CD4-positive, alpha-beta T cell treated with Interleukin-15 for 1 hour (primary cell): ENCODE measurements at regions not wholly inside any gene's neighbourhood (a gene's known extent, or its start where the extent isn't known, plus 50 kb on each side); places are given as distances from the start of the nearest gene placed in this dataset.
A peak's percentile ranks its signal among the peaks of the same experiment; 100 is the strongest.

Source experiments
- DNase-seq: peaks from one replicate; pipeline ENCODE4 v3.0.0-alpha.2; 2020

DNA sequence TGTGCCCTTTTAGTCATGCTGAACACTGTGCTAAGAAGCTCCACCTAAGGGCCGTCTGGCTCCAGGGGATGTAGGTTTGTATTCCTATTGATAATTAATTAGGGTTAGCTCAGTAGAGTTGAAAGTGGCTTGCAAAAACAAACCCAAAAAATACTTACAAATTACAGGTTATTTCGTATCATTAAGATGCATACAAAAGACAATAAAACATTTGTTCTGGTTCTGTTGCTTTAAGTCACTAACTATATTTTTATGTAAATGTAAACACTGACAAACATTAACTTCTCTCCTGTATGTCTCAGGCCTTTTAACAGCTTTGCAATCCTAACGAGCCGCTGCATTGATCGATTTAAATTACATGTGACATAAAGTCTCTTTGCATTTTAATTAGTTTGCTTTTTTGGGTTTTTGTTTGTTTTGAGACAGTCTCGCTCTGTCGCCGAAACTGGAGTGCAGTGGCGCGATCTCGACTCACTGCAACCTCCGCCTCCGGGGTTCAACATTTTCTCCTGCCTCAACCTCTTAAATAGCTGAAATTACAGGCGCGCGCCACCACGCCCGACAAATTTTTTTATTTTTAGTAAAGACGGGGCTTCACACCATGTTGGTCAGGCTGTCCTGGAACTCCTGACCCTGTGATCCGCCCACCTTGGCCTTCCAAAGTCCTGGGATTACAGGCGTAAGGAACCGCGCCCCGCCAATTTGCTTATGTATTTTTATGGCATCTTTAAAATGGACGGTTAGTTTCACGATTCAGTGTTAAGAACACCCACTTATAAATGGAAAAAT is 110.9 kb downstream of the HFE start:
- no peak for DNase-seq

- DNase-seq: no peak
These were observed 111.5 kb downstream of the HFE start for GRCh38 chr6:26198722-26199056.

GRCh38 chr6:26199057-26199772 is 112.0 kb downstream of the HFE start:
- DNase-seq: peak; percentile 77

DNA sequence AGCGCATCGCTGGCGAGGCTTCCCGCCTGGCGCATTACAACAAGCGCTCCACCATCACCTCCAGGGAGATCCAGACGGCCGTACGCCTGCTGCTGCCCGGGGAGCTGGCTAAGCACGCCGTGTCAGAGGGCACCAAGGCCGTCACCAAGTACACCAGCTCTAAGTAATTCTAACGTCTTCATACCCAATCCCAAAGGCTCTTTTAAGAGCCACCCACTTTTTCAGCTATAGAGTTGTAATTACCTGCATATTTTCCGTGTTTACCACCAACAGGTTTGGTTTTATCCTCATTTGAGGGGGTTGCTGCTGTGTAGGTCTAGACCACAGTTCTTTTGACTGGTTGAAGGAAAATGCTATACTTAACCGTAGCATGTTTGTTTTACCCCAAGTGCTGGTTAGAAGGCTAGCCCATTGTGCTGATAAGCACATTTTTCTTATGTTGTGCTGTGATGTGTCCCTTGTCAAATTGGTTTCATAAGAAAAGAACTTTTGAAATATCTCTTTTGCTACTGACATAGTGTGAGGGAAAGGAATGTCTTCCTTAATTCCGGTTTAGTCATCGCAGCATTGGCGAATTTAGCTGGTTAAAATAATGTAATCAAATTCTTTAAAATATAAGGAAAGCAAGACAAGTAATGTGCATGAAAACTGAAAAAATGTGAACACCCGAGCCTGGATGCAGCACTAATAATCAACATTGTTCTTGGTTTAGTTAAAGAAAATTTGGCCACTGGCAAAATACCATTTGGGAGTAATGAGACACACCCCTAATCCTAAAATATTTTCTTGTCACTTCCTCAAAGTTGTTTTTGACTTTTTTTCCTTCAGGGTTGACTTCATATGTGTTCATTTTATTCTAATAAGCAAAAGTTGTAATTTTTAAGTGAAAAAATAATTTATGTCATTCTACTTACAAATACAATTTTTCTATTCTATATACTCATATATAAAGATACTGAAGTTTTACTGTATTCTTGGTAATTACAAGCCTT is 112.8 kb downstream of the HFE start:
- DNase-seq: no peak

DNA sequence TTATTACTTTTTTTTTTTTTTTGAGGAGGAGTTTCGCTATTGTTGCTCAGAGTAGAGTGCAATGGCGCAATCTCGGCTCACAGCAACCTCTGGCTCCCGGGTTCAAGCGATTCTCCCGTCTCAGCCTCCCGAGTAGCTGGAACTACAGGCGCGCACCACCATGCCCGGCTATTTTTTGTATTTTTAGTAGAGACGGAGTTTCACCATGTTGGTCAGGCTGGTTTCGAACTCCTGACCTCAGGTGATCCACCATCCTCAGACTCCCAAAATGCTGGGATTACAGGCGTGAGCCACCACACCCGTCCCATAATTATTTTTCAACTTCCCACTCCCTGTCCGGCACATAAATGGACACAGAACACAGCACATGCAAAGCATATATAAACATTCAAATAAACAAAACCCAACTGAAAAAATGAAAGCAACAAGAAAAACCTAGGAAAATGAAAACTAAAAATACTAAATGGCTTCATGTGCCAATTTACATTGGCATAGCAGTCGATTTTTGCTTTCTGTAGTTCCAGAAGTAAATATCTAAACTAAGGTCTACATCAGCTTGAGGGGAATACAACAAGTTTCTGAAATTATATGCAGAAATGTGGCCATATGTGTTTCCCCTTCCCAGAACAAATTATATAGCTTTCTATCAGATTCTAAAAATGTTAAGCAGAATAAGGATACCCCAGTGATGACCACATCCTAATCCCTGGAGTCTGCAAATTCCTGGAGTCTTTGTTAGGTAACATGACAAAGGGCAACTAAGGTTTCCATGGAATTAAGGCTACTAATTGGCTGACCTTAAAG is 113.9 kb downstream of the HFE start:
- no peak for DNase-seq

- DNase-seq: no peak
These were observed 115.0 kb downstream of the HFE start for GRCh38 chr6:26202201-26202611.

- DNase-seq: no peak
These were observed 115.8 kb downstream of the HFE start for GRCh38 chr6:26202811-26203583.

DNA sequence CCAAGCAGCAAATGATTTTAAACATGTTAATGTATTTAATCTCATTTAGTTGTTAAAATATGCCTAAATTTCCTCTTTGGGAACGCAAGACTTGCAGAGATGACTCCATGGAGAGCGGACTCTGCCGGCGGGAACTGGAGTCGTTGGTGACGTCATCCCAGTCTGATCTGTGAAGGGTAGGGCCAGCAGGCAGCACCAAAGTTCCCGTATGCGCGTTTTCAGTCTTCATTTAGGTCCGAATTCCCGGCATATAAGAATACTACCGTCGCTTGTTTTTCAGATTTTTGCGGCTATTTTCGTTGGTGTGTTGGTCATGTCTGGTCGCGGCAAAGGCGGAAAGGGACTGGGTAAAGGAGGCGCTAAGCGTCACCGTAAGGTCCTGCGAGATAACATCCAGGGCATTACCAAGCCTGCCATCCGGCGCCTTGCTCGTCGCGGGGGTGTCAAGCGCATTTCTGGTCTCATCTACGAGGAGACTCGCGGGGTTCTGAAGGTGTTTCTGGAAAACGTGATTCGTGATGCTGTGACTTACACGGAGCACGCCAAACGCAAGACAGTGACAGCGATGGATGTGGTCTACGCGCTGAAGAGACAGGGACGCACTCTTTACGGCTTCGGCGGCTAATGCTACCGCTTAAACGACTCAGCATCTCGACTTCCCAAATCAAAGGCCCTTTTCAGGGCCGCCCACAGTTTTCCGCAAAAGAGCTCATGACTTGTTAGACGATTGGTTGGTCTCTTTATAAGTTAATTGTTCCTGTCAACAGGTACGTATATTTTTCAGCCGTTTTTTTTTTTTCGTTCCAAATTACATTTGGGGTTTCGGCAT is 117.3 kb downstream of the HFE start:
- DNase-seq: peak; percentile 94

GRCh38 chr6:26205161-26205624 is 118.0 kb downstream of the HFE start:
- DNase-seq: peak; percentile 92

GRCh38 chr6:26205625-26206574 is 118.7 kb downstream of the HFE start:
- DNase-seq: no peak

- no peak for DNase-seq
These were observed 119.9 kb downstream of the HFE start for GRCh38 chr6:26206868-26207801.

GRCh38 chr6:26211963-26212362 is 124.7 kb downstream of the HFE start:
- DNase-seq: no peak

DNA sequence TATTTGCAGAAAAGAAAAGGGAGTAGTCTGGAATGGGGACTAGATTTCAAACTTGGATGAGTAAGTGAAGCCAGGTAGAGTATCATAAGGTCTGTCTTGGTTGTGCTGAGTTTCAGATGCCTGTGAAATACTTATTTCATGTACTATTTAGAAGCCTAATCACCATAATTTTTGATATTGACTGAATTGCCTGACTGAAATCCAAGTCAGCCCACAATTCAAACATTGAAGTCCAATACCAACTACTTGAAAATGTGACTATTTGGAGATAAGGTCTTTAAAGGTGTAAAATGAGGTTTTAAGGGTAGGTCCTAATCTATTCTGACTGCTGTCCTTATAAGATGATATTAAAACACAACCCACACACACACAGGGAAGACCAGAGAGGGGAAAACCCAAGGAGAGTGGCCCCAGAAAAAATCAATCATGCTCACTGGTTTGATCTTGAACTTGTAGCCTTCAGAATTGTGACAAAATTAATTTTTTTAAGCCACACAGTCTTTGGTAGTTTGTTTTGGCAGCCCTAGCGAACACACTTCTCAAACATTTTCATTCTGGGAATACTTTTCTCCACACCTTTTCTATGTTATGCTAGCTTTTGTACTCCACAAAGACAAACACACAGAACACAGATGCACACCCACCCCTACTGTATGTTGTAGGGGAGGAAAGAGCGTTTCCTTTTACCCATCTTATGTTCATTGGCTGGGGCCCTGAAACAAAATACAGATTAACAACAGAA is 126.3 kb downstream of the HFE start:
- no peak for DNase-seq

- DNase-seq: no peak
These were observed 127.8 kb downstream of the HFE start for GRCh38 chr6:26214803-26215584.

- DNase-seq: no peak
These were observed 128.5 kb downstream of the HFE start for GRCh38 chr6:26215585-26216358.
